Vagina (tissue), 2 donors: ENCODE measurements at regions not wholly inside any gene's neighbourhood (a gene's known extent, or its start where the extent isn't known, plus 50 kb on each side); places are given as distances from the start of the nearest gene placed in this dataset.

ENCODE experiments used
- DNase-seq, 2 donors: peaks; one replicate each; pipeline ENCODE4 v3.0.0-alpha.2; 2017; ENCODE audit errors: extremely low spot score in 2 of 2
- H3K27ac ChIP-seq: fragments of 200-600 bp; sonication (generic); one replicate; pipeline ENCODE4 v1.5.1; 2019
- H3K27me3 ChIP-seq: fragments of 200-600 bp; sonication (generic); one replicate; pipeline ENCODE4 v1.5.1; 2019
- H3K36me3 ChIP-seq, 2 donors: fragments of 200-600 bp; sonication (generic); one replicate each; pipeline ENCODE4 v1.5.1; 2017 to 2019
- H3K4me1 ChIP-seq: fragments of 200-600 bp; sonication (generic); one replicate; pipeline ENCODE4 v1.5.1; 2019
- H3K4me3 ChIP-seq, 2 donors: fragments of 200-600 bp; sonication (generic); 1 replicate in 1 of 2; 2 replicates in 1 of 2; pipeline ENCODE4 v1.5.1; 2016 to 2019
- H3K9me3 ChIP-seq: fragments of 200-600 bp; sonication (generic); one replicate; pipeline ENCODE4 v1.5.1; 2019
- CTCF ChIP-seq, 3 experiments: fragments of 450-650 bp in 2 of 3; fragments of 200-600 bp in 1 of 3; sonication (generic) in 1 of 3; IDR thresholded peaks; one replicate each; pipeline ENCODE4 v1.5.1; 2017 to 2019; ENCODE audit warnings: antibody characterized with exemption in 3 of 3, mild to moderate bottlenecking in 2 of 3, moderate library complexity in 2 of 3
- POLR2A ChIP-seq, 2 donors: fragments of 450-650 bp; IDR thresholded peaks; one replicate each; pipeline ENCODE4 v1.6.1; 2017; ENCODE audit warnings: antibody characterized with exemption in 2 of 2, mild to moderate bottlenecking in 2 of 2, moderate library complexity in 2 of 2
- POLR2AphosphoS5 ChIP-seq, 2 donors: sonication (generic); formaldehyde crosslinking; IDR thresholded peaks; one replicate each; pipeline ENCODE4 v1.9.0; 2017; ENCODE audit warnings: antibody characterized with exemption in 2 of 2, mild to moderate bottlenecking in 2 of 2, low read depth in 1 of 2; ENCODE audit not compliant: insufficient read depth in 1 of 2
- intact Hi-C: fragments of 100-400 bp; cut with DNase I; formaldehyde crosslinking; loops from one replicate; pipeline ENCODE4 v1.15.1; 2023

- intact Hi-C loops: no loop called here
- Histone ChIP-seq H3K27me3 (no peaks in the 10 kb centered on the region), H3K4me3 (no peak overlapping the region)
These were observed 444.4 kb upstream of the RGS17 start for GRCh38 chr6:153575528-153575927.

GRCh38 chr6:153574231-153574630, 443.1 kb upstream of the RGS17 start:
- Histone ChIP-seq H3K27ac (no peak overlapping the region), H3K27me3 (no peaks in the 10 kb centered on the region), H3K9me3 (no peaks in the 10 kb centered on the region), H3K36me3 (no peaks in the 10 kb centered on the region), H3K4me3 (no peak overlapping the region), H3K4me1 (no peaks in the 10 kb centered on the region)
- no peak for DNase-seq
- TF ChIP-seq CTCF (IDR thresholded peaks at IDR 0.05): no peak
- no peak for TF ChIP-seq POLR2A (IDR thresholded peaks at IDR 0.05)
- TF ChIP-seq POLR2AphosphoS5 (IDR thresholded peaks at IDR 0.05; ENCODE audit: insufficient read depth in 1 of 2, low read depth in 1 of 2): no peak
- intact Hi-C loops: no loop called here

More at GRCh38 chr6:153575528-153575927, 444.4 kb upstream of the RGS17 start:
- Histone ChIP-seq H3K36me3 (no peaks in the 10 kb centered on the region), H3K9me3 (no peaks in the 10 kb centered on the region), H3K27ac (no peak overlapping the region), H3K4me1 (no peaks in the 10 kb centered on the region)
- no peak for DNase-seq
- TF ChIP-seq POLR2AphosphoS5 (IDR thresholded peaks at IDR 0.05; ENCODE audit: insufficient read depth in 1 of 2, low read depth in 1 of 2): no peak

GRCh38 chr6:153572371-153572770, 441.3 kb upstream of the RGS17 start:
- Histone ChIP-seq H3K4me1 (no peaks in the 10 kb centered on the region), H3K27ac (no peak overlapping the region), H3K27me3 (no peaks in the 10 kb centered on the region), H3K4me3 (no peak overlapping the region), H3K36me3 (no peaks in the 10 kb centered on the region), H3K9me3 (no peaks in the 10 kb centered on the region)
- no peak for TF ChIP-seq CTCF (IDR thresholded peaks at IDR 0.05)
- TF ChIP-seq POLR2A (IDR thresholded peaks at IDR 0.05): no peak
- no peak for TF ChIP-seq POLR2AphosphoS5 (IDR thresholded peaks at IDR 0.05; ENCODE audit: insufficient read depth in 1 of 2, low read depth in 1 of 2)
- intact Hi-C loops: no loop called here
- DNase-seq: no peak

- Histone ChIP-seq H3K27ac (no peak overlapping the region), H3K36me3 (no peaks in the 10 kb centered on the region), H3K9me3 (no peaks in the 10 kb centered on the region), H3K27me3 (no peaks in the 10 kb centered on the region), H3K4me1 (no peaks in the 10 kb centered on the region), H3K4me3 (no peak overlapping the region)
- intact Hi-C loops: no loop called here
- DNase-seq: no peak
- no peak for TF ChIP-seq POLR2A (IDR thresholded peaks at IDR 0.05)
- TF ChIP-seq POLR2AphosphoS5 (IDR thresholded peaks at IDR 0.05; ENCODE audit: insufficient read depth in 1 of 2, low read depth in 1 of 2): no peak
- TF ChIP-seq CTCF (IDR thresholded peaks at IDR 0.05): no peak
These were observed 437.5 kb upstream of the RGS17 start for GRCh38 chr6:153568628-153569027.

- H3K36me3 ChIP-seq: no peaks in the 10 kb centered on the region
- TF ChIP-seq CTCF (IDR thresholded peaks at IDR 0.05): no peak
- no peaks in the 10 kb centered on the region for H3K4me1 ChIP-seq
- intact Hi-C loops: no loop called here
- DNase-seq: no peak
- no peaks in the 10 kb centered on the region for H3K27me3 ChIP-seq
- H3K9me3 ChIP-seq: no peaks in the 10 kb centered on the region
- H3K27ac ChIP-seq: no peak overlapping the region
- H3K4me3 ChIP-seq: no peak overlapping the region
These were observed 433.7 kb upstream of the RGS17 start for GRCh38 chr6:153564803-153565202.

GRCh38 chr6:153563001-153563400, 431.9 kb upstream of the RGS17 start:
- Histone ChIP-seq H3K4me1 (no peaks in the 10 kb centered on the region), H3K27me3 (no peaks in the 10 kb centered on the region), H3K36me3 (no peaks in the 10 kb centered on the region), H3K9me3 (no peaks in the 10 kb centered on the region), H3K27ac (no peak overlapping the region), H3K4me3 (no peak overlapping the region)
- no peak for DNase-seq
- intact Hi-C loops: no loop called here
- TF ChIP-seq POLR2AphosphoS5 (IDR thresholded peaks at IDR 0.05; ENCODE audit: insufficient read depth in 1 of 2, low read depth in 1 of 2) (no peak), CTCF (IDR thresholded peaks at IDR 0.05) (no peak), POLR2A (IDR thresholded peaks at IDR 0.05) (no peak)
